SK-N-SH treated with all-trans-retinoic acid at 6 μM for 48 hours (cell line): ENCODE measurements at regions not wholly inside any gene's neighbourhood (a gene's known extent, or its start where the extent isn't known, plus 50 kb on each side); places are given as distances from the start of the nearest gene placed in this dataset.

ENCODE experiments used
- TCF4 ChIP-seq: fragments of 250-450 bp; sonication (Bioruptor Pico); IDR thresholded peaks from 2 replicates; pipeline ENCODE4 v1.8.0; 2021; ENCODE audit warnings: mild to moderate bottlenecking, moderate library complexity, borderline replicate concordance
- ZFP3 ChIP-seq: fragments of 250-450 bp; sonication (Bioruptor Pico); IDR thresholded peaks from 2 replicates; pipeline ENCODE4 v1.5.0; 2020; ENCODE audit warnings: mild to moderate bottlenecking, moderate library complexity
- TF ChIP-seq, protein P1 (sequence below): fragments of 250-450 bp; sonication (Bioruptor Pico); IDR thresholded peaks from 2 replicates; pipeline ENCODE4 v1.5.1; 2020; ENCODE audit warnings: low read depth, mild to moderate bottlenecking, moderate library complexity

DNA sequence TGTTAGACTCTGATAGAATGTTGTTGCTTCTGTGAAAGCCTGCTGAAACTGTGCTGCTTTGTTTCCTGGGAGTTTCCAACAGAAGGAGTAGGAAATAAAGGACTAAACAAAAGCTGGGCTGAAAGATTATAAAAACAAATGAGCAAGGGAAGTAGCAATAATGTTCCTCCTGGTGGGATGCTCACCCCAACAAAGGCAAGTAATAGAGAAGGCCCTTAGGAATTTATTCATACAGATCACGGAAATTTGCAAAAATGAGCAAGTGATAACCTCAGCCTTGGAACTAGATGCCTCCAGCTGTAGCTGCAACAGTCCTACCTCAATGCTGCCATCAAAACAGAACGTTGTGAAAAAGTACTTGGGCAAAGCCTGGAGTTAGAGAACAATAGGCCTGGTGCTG, 1248.0 kb upstream of the C9orf72 start:
- TF ChIP-seq, protein P1, sequence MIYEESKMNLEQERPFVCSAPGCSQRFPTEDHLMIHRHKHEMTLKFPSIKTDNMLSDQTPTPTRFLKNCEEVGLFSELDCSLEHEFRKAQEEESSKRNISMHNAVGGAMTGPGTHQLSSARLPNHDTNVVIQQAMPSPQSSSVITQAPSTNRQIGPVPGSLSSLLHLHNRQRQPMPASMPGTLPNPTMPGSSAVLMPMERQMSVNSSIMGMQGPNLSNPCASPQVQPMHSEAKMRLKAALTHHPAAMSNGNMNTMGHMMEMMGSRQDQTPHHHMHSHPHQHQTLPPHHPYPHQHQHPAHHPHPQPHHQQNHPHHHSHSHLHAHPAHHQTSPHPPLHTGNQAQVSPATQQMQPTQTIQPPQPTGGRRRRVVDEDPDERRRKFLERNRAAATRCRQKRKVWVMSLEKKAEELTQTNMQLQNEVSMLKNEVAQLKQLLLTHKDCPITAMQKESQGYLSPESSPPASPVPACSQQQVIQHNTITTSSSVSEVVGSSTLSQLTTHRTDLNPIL (CRISPR knock-in tag): no peak
- TF ChIP-seq TCF4 (CRISPR knock-in tag) (no peak), ZFP3 (CRISPR knock-in tag) (no peak)
